ENCODE measurements at regions not wholly inside any gene's neighbourhood (a gene's known extent, or its start where the extent isn't known, plus 50 kb on each side); places are given as distances from the start of the nearest gene placed in this dataset.

DNA sequence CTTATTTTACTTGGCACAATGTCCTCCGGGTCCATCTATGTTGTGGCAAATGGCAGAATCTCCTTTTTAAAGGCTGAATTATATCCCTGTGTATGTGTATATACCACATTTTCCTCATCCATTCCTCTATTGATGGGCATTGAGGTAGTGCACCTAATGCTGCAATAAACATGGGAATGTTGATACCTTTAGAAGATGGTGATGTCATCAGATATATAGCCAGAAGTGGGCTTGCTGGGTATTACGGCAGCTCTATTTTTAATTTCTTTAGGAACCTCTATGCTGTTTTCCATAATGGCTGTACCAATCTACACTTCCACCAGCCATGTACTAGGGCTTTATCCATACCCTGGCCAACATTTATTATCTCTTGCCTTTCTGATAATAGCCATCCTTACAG lies 315.7 kb downstream of the FOXA2 start:
- Histone ChIP-seq H3K27me3 (ENCODE audit: control insufficient read depth in 1 of 2, insufficient read depth in 2 of 2, low read length in 2 of 2) (peaks cover 0 to 8% of the 10 kb centered on the region in 2 experiments; a peak in 2 of 5 replicates), H3K79me2 (ENCODE audit: insufficient read depth, low read length) (no peaks in the 10 kb centered on the region), H3K27ac (ENCODE audit: extremely low read length, insufficient read depth, low read length) (no peak overlapping the region), H4K20me1 (ENCODE audit: insufficient read depth, low read length) (no peaks in the 10 kb centered on the region), H3K4me2 (ENCODE audit: low read depth, low read length) (no peak overlapping the region), H3K9me3 (ENCODE audit: low read length) (no peaks in the 10 kb centered on the region), H3K4me3 (replicated peaks in 1 of 3; ENCODE audit: insufficient read depth in 1 of 3, low read depth in 2 of 3, low read length in 3 of 3) (no peak overlapping the region), H2AFZ (ENCODE audit: low read length) (no peak overlapping the region), H3K36me3 (replicated peaks in 1 of 2; ENCODE audit: control insufficient read depth in 1 of 2, insufficient read depth in 2 of 2, low read length in 2 of 2) (no peaks in the 10 kb centered on the region), H3K9ac (ENCODE audit: insufficient read depth, low read depth, low read length) (no peak overlapping the region), H3K4me1 (ENCODE audit: insufficient read depth, low read length) (no peaks in the 10 kb centered on the region)
- FAIRE-seq: no peak
- TF ChIP-seq ATF7 (IDR thresholded peaks at IDR 0.05) (peak; percentile 94), ATF7 (CRISPR knock-in tag; IDR thresholded peaks at IDR 0.05) (no peak), CREB1 (IDR thresholded peaks at IDR 0.05) (peak; percentile 62), CREB1 (CRISPR knock-in tag; IDR thresholded peaks at IDR 0.05) (no peak)
- TF ChIP-seq, protein P1, sequence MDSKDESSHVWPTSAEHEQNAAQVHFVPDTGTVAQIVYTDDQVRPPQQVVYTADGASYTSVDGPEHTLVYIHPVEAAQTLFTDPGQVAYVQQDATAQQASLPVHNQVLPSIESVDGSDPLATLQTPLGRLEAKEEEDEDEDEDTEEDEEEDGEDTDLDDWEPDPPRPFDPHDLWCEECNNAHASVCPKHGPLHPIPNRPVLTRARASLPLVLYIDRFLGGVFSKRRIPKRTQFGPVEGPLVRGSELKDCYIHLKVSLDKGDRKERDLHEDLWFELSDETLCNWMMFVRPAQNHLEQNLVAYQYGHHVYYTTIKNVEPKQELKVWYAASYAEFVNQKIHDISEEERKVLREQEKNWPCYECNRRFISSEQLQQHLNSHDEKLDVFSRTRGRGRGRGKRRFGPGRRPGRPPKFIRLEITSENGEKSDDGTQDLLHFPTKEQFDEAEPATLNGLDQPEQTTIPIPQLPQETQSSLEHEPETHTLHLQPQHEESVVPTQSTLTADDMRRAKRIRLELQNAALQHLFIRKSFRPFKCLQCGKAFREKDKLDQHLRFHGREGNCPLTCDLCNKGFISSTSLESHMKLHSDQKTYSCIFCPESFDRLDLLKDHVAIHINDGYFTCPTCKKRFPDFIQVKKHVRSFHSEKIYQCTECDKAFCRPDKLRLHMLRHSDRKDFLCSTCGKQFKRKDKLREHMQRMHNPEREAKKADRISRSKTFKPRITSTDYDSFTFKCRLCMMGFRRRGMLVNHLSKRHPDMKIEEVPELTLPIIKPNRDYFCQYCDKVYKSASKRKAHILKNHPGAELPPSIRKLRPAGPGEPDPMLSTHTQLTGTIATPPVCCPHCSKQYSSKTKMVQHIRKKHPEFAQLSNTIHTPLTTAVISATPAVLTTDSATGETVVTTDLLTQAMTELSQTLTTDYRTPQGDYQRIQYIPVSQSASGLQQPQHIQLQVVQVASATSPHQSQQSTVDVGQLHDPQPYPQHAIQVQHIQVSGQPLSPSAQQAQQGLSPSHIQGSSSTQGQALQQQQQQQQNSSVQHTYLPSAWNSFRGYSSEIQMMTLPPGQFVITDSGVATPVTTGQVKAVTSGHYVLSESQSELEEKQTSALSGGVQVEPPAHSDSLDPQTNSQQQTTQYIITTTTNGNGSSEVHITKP (CRISPR knock-in tag; IDR thresholded peaks at IDR 0.05; ENCODE audit: low read depth): no peak
- intact Hi-C loops (cut with micrococcal nuclease; ENCODE audit: unreplicated experiment): no loop called here
- no peak for DNase-seq (ENCODE audit: low spot score)
- ChIA-PET CTCF (ENCODE audit: low intra/inter-chr PET ratio, low total read pairs) (no interaction called here), POLR2A (no interaction called here)
- ATAC-seq: no peak
- WGBS (ENCODE audit: low lambda C conversion rate): 45% methylated on average over 2 of the region's 2 CpGs
- in situ Hi-C loops (cut with HindIII; ENCODE audit: extremely low pct_ligation_motif_present, low pct_unique_long_range_greater_than_20kb): no loop called here
- BruUV-seq (replicated peaks): no TSS peak

- Histone ChIP-seq H3K36me3 (replicated peaks in 1 of 2; ENCODE audit: control insufficient read depth in 1 of 2, insufficient read depth in 2 of 2, low read length in 2 of 2) (no peaks in the 10 kb centered on the region), H3K4me1 (ENCODE audit: insufficient read depth, low read length) (no peaks in the 10 kb centered on the region), H3K27ac (ENCODE audit: extremely low read length, insufficient read depth, low read length) (no peak overlapping the region), H2AFZ (ENCODE audit: low read length) (no peak overlapping the region), H4K20me1 (ENCODE audit: insufficient read depth, low read length) (no peaks in the 10 kb centered on the region), H3K4me2 (ENCODE audit: low read depth, low read length) (no peak overlapping the region), H3K9ac (ENCODE audit: insufficient read depth, low read depth, low read length) (no peak overlapping the region), H3K4me3 (replicated peaks in 1 of 3; ENCODE audit: insufficient read depth in 1 of 3, low read depth in 2 of 3, low read length in 3 of 3) (no peak overlapping the region), H3K27me3 (ENCODE audit: control insufficient read depth in 1 of 2, insufficient read depth in 2 of 2, low read length in 2 of 2) (peaks cover 0 to 8% of the 10 kb centered on the region in 2 experiments; a peak in 2 of 5 replicates), H3K9me3 (ENCODE audit: low read length) (no peaks in the 10 kb centered on the region), H3K79me2 (ENCODE audit: insufficient read depth, low read length) (no peaks in the 10 kb centered on the region)
- no TSS peak for BruUV-seq (replicated peaks)
- ATAC-seq: no peak
- FAIRE-seq: no peak
- in situ Hi-C loops (cut with HindIII; ENCODE audit: extremely low pct_ligation_motif_present, low pct_unique_long_range_greater_than_20kb) (no loop called here), intact Hi-C loops (cut with micrococcal nuclease; ENCODE audit: unreplicated experiment) (no loop called here)
- WGBS (ENCODE audit: low lambda C conversion rate): 18% methylated on average over 4 of the region's 4 CpGs
- DNase-seq (ENCODE audit: low spot score): no peak
- ChIA-PET CTCF (ENCODE audit: low intra/inter-chr PET ratio, low total read pairs) (no interaction called here), POLR2A (no interaction called here)
- TF ChIP-seq SMYD3 (CRISPR knock-in tag; IDR thresholded peaks at IDR 0.05) (no peak), CEBPG (CRISPR knock-in tag; IDR thresholded peaks at IDR 0.05) (no peak), SKIL (CRISPR knock-in tag; IDR thresholded peaks at IDR 0.05; ENCODE audit: borderline replicate concordance) (no peak), YEATS2 (CRISPR knock-in tag; IDR thresholded peaks at IDR 0.05; ENCODE audit: borderline replicate concordance) (no peak)
- TF ChIP-seq, protein P2, sequence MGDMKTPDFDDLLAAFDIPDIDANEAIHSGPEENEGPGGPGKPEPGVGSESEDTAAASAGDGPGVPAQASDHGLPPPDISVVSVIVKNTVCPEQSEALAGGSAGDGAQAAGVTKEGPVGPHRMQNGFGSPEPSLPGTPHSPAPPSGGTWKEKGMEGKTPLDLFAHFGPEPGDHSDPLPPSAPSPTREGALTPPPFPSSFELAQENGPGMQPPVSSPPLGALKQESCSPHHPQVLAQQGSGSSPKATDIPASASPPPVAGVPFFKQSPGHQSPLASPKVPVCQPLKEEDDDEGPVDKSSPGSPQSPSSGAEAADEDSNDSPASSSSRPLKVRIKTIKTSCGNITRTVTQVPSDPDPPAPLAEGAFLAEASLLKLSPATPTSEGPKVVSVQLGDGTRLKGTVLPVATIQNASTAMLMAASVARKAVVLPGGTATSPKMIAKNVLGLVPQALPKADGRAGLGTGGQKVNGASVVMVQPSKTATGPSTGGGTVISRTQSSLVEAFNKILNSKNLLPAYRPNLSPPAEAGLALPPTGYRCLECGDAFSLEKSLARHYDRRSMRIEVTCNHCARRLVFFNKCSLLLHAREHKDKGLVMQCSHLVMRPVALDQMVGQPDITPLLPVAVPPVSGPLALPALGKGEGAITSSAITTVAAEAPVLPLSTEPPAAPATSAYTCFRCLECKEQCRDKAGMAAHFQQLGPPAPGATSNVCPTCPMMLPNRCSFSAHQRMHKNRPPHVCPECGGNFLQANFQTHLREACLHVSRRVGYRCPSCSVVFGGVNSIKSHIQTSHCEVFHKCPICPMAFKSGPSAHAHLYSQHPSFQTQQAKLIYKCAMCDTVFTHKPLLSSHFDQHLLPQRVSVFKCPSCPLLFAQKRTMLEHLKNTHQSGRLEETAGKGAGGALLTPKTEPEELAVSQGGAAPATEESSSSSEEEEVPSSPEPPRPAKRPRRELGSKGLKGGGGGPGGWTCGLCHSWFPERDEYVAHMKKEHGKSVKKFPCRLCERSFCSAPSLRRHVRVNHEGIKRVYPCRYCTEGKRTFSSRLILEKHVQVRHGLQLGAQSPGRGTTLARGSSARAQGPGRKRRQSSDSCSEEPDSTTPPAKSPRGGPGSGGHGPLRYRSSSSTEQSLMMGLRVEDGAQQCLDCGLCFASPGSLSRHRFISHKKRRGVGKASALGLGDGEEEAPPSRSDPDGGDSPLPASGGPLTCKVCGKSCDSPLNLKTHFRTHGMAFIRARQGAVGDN (CRISPR knock-in tag; IDR thresholded peaks at IDR 0.05): no peak
Observed at GRCh38 chr20:22264917-22265316, 319.5 kb downstream of the FOXA2 start.

All from HepG2 (cell line).